Aorta (tissue), 5 donors: ENCODE measurements at regions not wholly inside any gene's neighbourhood (a gene's known extent, or its start where the extent isn't known, plus 50 kb on each side); places are given as distances from the start of the nearest gene placed in this dataset.

Experiments
- ATAC-seq: fragments of 200-7000 bp; cut with Tn5 transposase; one replicate; pipeline ENCODE4 v1.9.1; 2022; ENCODE audit warnings: moderate library complexity; ENCODE audit not compliant: low FRiP score
- DNase-seq, 2 donors: peaks; one replicate each; pipeline ENCODE4 v3.0.0-alpha.2; 2020
- H3K27ac ChIP-seq, 2 donors: one replicate each; pipeline ENCODE4 v1.5.1; 2013; ENCODE audit warnings: low read length in 2 of 2, mild to moderate bottlenecking in 2 of 2, moderate library complexity in 2 of 2, control low read depth in 1 of 2, inconsistent platforms in 1 of 2, low read depth in 1 of 2
- H3K27me3 ChIP-seq, 2 donors: one replicate each; pipeline ENCODE4 v1.6.1; 2013; ENCODE audit warnings: control low read depth in 1 of 2, low read length in 1 of 2, mild to moderate bottlenecking in 1 of 2, moderate library complexity in 1 of 2; ENCODE audit not compliant: insufficient read depth in 2 of 2, control insufficient read depth in 1 of 2
- H3K36me3 ChIP-seq, 2 donors: one replicate each; pipeline ENCODE4 v1.6.1; 2013; ENCODE audit warnings: control low read depth in 1 of 2, low read length in 1 of 2, mild to moderate bottlenecking in 1 of 2; ENCODE audit not compliant: insufficient read depth in 2 of 2, control insufficient read depth in 1 of 2
- H3K4me1 ChIP-seq, 2 donors: one replicate each; pipeline ENCODE4 v1.6.1; 2013; ENCODE audit warnings: low read length in 2 of 2, control low read depth in 1 of 2, mild to moderate bottlenecking in 1 of 2, moderate library complexity in 1 of 2; ENCODE audit not compliant: insufficient read depth in 2 of 2, control insufficient read depth in 1 of 2
- H3K4me3 ChIP-seq, 2 donors: one replicate each; pipeline ENCODE4 v1.5.1; 2013; ENCODE audit warnings: low read length in 2 of 2, control low read depth in 1 of 2, mild to moderate bottlenecking in 1 of 2
- H3K9me3 ChIP-seq: one replicate; pipeline ENCODE4 v1.6.1; 2013; ENCODE audit warnings: mild to moderate bottlenecking, low read length; ENCODE audit not compliant: control insufficient read depth
- WGBS, 2 donors: extraction: QIAGEN DNeasy Blood & Tissue Kit; methylation state at CpG; one replicate each; pipeline ENCODE4 v1.1.7; 2013; 5-methylcytosine and 5-hydroxymethylcytosine counted together
- intact Hi-C, 2 donors: fragments of 100-400 bp; cut with DNase I; formaldehyde crosslinking; loops; one replicate each; pipeline versions ENCODE4 v1.14.2 to v1.15.0; 2022
- donor health status: healthy with polysubstance abuse.
- donor health status: Bipolar disorder and iron deficiency.
- donor health status: DM: no; HTN: no; CAD: no.
- donor health status: DM: no; HTN: no; CAD: no.
- donor health status: DM: yes; HTN: yes; CAD: no.

DNA sequence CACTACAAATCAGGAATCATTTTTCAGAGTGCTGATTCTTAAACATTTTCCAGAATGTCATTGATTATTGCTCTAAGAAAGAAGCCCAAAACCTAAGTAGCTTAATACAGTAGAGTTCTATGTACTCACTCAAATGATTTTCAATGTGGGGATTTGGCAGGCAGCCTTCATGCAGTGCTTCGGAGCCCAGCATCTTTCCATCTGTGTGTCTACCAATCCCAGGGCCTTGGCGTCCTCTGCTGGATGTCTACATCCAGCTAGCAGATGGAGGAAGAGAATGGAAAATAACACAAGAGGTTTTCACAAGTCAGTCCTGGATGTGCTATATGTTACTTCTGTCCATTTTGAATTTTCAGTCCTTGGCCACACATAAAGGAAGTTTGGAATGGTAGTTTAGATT is 151.8 kb downstream of the RDH14 start:
- DNase-seq: no peak
- no peak for ATAC-seq
- Histone ChIP-seq H3K4me1 (no peaks in the 10 kb centered on the region), H3K4me3 (no peak overlapping the region), H3K27ac (no peak overlapping the region), H3K9me3 (no peaks in the 10 kb centered on the region), H3K36me3 (no peaks in the 10 kb centered on the region), H3K27me3 (no peaks in the 10 kb centered on the region)
- intact Hi-C loops: no loop called here
- WGBS, 2 donors: 95 to 98% methylated on average over 2 of the region's 2 CpGs

DNA sequence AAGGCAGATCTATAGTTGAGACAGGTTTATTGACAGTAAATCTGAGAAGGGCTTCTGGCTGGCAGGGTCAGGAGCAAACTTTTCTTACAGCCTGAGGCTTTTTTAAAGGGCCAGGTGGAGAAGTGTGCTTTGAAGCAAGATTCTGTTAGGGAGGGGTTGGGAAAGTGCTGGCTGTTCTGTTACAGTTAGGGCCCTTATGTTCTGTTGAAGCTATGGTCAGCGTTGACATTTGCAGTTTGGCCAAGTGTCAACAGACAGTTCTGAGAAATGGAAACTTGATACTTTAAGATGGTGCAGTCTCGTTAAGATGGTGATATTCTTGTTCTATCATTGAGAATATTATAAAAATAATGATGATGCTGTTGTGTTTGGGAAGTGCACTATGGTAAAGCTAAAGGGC is 154.2 kb downstream of the RDH14 start:
- H3K27ac ChIP-seq: no peak overlapping the region
- ATAC-seq: no peak

DNA sequence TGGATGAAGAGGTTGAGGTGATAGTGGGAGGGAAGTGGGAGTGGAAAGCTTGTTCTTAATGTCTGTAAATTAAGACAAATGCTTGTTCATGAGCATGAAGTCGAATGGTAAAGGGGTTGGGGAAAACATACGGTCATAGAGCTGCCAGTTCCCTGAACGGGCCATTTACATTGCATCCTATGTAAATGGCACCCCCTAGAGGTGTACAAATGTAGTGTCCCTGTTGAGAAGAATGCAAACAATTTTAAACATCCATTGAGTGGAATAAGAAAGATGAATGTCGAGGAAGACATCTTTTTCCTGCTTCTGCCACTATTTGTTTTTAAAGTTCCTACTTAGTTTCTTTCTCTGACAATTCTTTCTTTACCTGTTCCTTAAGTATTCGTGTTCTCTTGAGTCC is 155.7 kb downstream of the RDH14 start:
- no peaks in the 10 kb centered on the region for H3K36me3 ChIP-seq
- ATAC-seq (no peak), DNase-seq (no peak)
- intact Hi-C loops: no loop called here
- no peaks in the 10 kb centered on the region for H3K4me1 ChIP-seq
- H3K27ac ChIP-seq: no peak overlapping the region
- no peak overlapping the region for H3K4me3 ChIP-seq
- 66 to 67% methylated on average over 5 of the region's 5 CpGs for WGBS, 2 donors
- H3K9me3 ChIP-seq: no peaks in the 10 kb centered on the region
- H3K27me3 ChIP-seq: no peaks in the 10 kb centered on the region

More for the DNA sequence above, 154.2 kb downstream of the RDH14 start:
- H3K4me1 ChIP-seq: no peaks in the 10 kb centered on the region
- no peaks in the 10 kb centered on the region for H3K36me3 ChIP-seq
- no peak for DNase-seq
- H3K27me3 ChIP-seq: no peaks in the 10 kb centered on the region
- H3K4me3 ChIP-seq: no peak overlapping the region
- WGBS, 2 donors: 44 to 55% methylated on average over 2 of the region's 2 CpGs
- H3K9me3 ChIP-seq: no peaks in the 10 kb centered on the region
- intact Hi-C loops: no loop called here

DNA sequence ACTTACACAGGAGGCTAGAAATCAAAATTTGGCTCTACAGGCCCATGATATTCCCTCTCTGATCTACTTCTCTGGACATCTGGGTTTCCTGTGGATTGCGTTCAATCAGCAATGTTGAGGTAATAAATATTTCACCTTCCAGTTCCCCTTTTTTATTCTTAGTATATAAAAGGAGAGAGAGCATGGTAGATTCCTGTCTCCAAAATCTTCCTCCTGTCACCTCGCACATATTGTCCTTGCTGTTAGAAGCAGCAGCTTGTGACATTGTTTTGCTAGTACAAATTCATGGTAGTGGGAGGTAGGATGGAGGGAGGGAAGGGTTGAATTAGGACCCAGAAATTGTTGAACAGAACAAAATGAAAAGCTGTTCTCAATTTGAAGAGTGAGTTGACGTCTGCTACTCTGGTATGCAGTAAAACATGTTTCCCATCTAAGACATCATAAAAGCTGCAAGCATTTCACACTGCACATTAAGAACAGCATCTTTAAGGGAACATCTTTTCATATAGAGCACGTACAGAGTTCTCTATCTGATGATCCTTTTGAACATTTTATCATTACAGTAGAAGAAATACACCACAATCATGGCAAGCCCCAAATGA is 156.4 kb downstream of the RDH14 start:
- no peak overlapping the region for H3K27ac ChIP-seq
- no peaks in the 10 kb centered on the region for H3K36me3 ChIP-seq
- no peaks in the 10 kb centered on the region for H3K9me3 ChIP-seq
- intact Hi-C loops: no loop called here
- no peaks in the 10 kb centered on the region for H3K4me1 ChIP-seq
- no peak for ATAC-seq
- H3K4me3 ChIP-seq: no peak overlapping the region
- 75 to 84% methylated on average over 4 of the region's 4 CpGs for WGBS, 2 donors
- no peaks in the 10 kb centered on the region for H3K27me3 ChIP-seq
- DNase-seq: no peak

DNA sequence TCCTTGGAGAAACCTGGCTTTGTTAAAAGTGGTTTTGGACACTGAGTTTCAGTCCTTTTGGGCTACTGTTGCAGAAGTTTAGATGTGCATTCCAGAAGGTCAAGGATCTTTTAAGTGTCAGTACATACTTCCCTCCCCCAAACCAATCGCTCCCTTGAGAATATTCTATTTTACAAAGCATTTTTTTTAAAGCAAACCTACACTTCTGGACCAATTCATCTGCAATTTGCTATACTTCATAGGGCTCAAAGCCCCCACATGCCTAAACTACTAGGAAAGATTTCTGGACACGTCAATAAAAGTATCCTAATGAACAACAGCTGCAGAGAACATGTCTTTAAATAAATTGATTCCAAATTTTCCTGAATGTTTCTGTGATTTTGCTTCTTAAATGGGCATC is 157.6 kb downstream of the RDH14 start:
- Histone ChIP-seq H3K4me1 (no peaks in the 10 kb centered on the region), H3K36me3 (no peaks in the 10 kb centered on the region), H3K27me3 (no peaks in the 10 kb centered on the region), H3K27ac (no peak overlapping the region), H3K9me3 (no peaks in the 10 kb centered on the region), H3K4me3 (no peak overlapping the region)
- DNase-seq (no peak), ATAC-seq (no peak)
- 77 to 82% methylated on average over 2 of the region's 2 CpGs for WGBS, 2 donors
- intact Hi-C loops: no loop called here

DNA sequence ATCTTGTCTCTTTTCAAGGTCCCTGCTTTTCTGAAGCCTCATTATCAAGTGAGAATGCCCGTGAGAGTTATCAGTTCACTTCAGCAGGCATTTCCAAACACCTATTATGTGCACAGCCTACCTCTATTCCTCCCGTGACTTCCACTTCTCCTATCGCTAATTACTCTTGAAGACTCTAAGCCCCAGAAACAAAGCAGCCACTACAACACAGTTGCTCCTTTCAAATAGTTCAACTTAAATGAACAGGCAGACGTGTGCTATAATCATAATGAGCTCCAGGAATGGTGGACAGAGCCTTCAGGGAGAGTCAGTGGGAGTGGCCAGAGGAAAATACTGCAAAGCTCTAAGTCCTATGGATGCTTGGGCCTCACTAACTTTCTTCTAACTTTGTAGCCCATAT is 159.0 kb downstream of the RDH14 start:
- H3K4me1 ChIP-seq: no peaks in the 10 kb centered on the region
- H3K27ac ChIP-seq: no peak overlapping the region
- H3K4me3 ChIP-seq: no peak overlapping the region
- intact Hi-C loops: no loop called here
- 80 to 83% methylated on average over 4 of the region's 4 CpGs for WGBS, 2 donors
- DNase-seq (no peak), ATAC-seq (no peak)
- H3K9me3 ChIP-seq: no peaks in the 10 kb centered on the region
- H3K36me3 ChIP-seq: no peaks in the 10 kb centered on the region
- no peaks in the 10 kb centered on the region for H3K27me3 ChIP-seq

DNA sequence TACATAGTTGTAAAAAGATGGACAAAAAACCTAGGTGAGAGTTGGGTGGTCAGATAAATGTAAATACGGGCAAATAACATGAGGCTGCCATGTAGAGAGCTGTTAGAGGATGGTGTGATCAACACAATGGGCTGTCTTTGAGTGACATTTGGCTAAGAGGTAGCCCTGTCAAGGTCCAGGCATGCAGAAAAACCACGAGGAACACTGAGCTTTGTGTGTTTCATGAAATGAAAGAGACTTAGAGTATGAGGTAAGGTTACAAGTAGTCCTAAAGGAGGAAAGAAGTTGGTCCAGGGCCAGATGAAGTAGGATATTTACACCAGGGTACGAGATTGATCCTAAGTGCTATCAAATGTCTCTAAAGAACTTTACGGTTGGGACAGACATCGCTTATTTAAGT is 160.9 kb downstream of the RDH14 start:
- ATAC-seq (no peak), DNase-seq (no peak)
- no peaks in the 10 kb centered on the region for H3K4me1 ChIP-seq
- intact Hi-C loops: no loop called here
- 92 to 94% methylated on average over 5 of the region's 5 CpGs for whole genome bisulfite sequencing, 2 donors
- H3K27ac ChIP-seq: no peak overlapping the region
- no peaks in the 10 kb centered on the region for H3K27me3 ChIP-seq
- no peaks in the 10 kb centered on the region for H3K36me3 ChIP-seq
- no peaks in the 10 kb centered on the region for H3K9me3 ChIP-seq
- no peak overlapping the region for H3K4me3 ChIP-seq

DNA sequence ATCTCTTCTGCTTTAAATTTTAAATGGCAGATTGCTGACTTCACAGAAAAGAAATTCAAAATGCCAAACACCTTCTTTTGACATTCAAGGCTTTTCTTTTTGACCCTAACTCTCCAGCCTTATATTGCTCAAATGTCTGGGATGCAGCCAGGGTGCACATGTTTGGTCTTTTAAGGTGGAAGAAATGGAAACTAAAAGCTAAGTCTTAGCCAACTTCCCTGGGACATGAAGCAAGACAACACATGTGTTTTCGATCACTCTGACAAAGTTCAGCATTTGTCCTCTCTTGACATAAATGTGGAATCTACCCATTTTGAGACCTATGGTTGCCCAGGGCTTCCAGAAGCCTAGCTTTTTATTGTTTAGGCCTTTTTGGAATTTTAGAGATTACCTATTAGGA is 161.6 kb downstream of the RDH14 start:
- DNase-seq (no peak), ATAC-seq (no peak)
- Histone ChIP-seq H3K4me1 (no peaks in the 10 kb centered on the region), H3K27ac (no peak overlapping the region), H3K9me3 (no peaks in the 10 kb centered on the region), H3K27me3 (no peaks in the 10 kb centered on the region), H3K4me3 (no peak overlapping the region), H3K36me3 (no peaks in the 10 kb centered on the region)
- 97 to 100% methylated on average over 1 of the region's 1 CpG for WGBS, 2 donors
- intact Hi-C loops: no loop called here

DNA sequence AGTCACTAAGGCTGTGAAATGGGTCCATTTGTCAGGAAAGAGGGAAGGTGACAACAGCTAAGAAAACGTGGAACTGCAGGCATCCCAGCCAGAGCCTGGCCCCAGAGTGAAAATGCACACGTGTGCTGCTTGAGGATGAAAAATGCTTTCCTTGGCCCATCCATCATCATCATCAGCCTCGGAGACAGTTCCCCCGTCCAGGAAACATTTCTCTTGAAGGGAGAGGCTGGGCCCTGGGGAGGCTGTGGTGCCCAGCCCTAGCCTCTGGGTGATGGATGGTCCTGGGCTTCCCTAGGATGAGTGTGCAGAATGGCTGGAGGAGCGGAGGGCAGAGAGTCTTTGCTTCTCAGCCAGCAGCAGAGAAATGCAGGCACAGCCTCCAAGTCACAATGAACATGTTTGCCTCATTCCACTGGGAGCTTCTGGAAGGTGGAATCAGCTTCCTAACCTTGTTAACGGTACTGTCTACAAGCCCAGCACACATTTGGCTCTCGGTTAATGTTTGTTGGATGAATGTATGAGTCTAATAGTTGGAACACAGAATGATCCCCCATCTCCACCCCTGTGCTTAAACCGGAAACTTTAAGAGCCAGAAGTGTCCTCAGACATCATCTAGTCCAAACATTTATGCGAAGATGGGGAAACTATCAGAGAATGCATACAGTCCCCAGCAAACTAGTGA is 164.0 kb downstream of the RDH14 start:
- intact Hi-C loops: no loop called here
- Histone ChIP-seq H3K36me3 (no peaks in the 10 kb centered on the region), H3K4me1 (no peaks in the 10 kb centered on the region), H3K27ac (no peak overlapping the region), H3K27me3 (no peaks in the 10 kb centered on the region), H3K4me3 (no peak overlapping the region), H3K9me3 (no peaks in the 10 kb centered on the region)
- no peak for DNase-seq
- ATAC-seq: no peak
- 50 to 59% methylated on average over 9 of the region's 9 CpGs for WGBS, 2 donors
